HepG2 (cell line): ENCODE measurements at regions not wholly inside any gene's neighbourhood (a gene's known extent, or its start where the extent isn't known, plus 50 kb on each side); places are given as distances from the start of the nearest gene placed in this dataset.
A peak's percentile ranks its signal among the peaks of the same experiment; 100 is the strongest.

ENCODE experiments used
- BATF2 ChIP-seq: sonication (generic); formaldehyde crosslinking; IDR thresholded peaks from 2 replicates; pipeline ENCODE4 v1.8.0; 2022; ENCODE audit warnings: mild to moderate bottlenecking, missing genetic modification reagents, moderate library complexity
- ELF4 ChIP-seq: sonication (generic); formaldehyde crosslinking; IDR thresholded peaks from 2 replicates; pipeline ENCODE4 v1.5.0; 2020; ENCODE audit warnings: missing genetic modification reagents, mild to moderate bottlenecking, moderate library complexity, borderline replicate concordance
- FOSL1 ChIP-seq: sonication (generic); formaldehyde crosslinking; IDR thresholded peaks from 2 replicates; pipeline ENCODE4 v1.9.0; 2021; ENCODE audit warnings: missing genetic modification reagents, borderline replicate concordance
- FOSL2 ChIP-seq: sonication (generic); formaldehyde crosslinking; IDR thresholded peaks from 2 replicates; pipeline ENCODE4 v1.4.0; 2020; ENCODE audit warnings: missing genetic modification reagents
- KLF12 ChIP-seq: sonication (generic); formaldehyde crosslinking; IDR thresholded peaks from 2 replicates; pipeline ENCODE4 v1.4.0; 2020; ENCODE audit warnings: missing genetic modification reagents, borderline replicate concordance
- MEIS2 ChIP-seq: sonication (generic); formaldehyde crosslinking; IDR thresholded peaks from 2 replicates; pipeline ENCODE4 v1.9.0; 2021; ENCODE audit warnings: mild to moderate bottlenecking, missing genetic modification reagents
- NONO ChIP-seq, 2 experiments: fragments of 450-650 bp in 1 of 2; sonication (generic) in 1 of 2; formaldehyde crosslinking in 1 of 2; IDR thresholded peaks in 1 of 2; conservative IDR thresholded peaks in 1 of 2; 2 replicates each; pipeline versions ENCODE4 v1.6.1 to v1.8.0; 2017 to 2022; ENCODE audit warnings: mild to moderate bottlenecking in 1 of 2, missing genetic modification reagents in 1 of 2, moderate library complexity in 1 of 2
- RNF2 ChIP-seq: fragments of 450-650 bp; conservative IDR thresholded peaks from 2 replicates; pipeline ENCODE4 v1.6.1; 2016; ENCODE audit warnings: low read depth
- RXRA ChIP-seq: sonication (generic); formaldehyde crosslinking; IDR thresholded peaks from 2 replicates; pipeline ENCODE4 v1.5.1; 2020; ENCODE audit warnings: missing genetic modification reagents
- TP53 ChIP-seq: sonication (generic); formaldehyde crosslinking; conservative IDR thresholded peaks from 2 replicates; pipeline ENCODE4 v1.4.0; 2020; ENCODE audit warnings: missing genetic modification reagents
- ZBTB49 ChIP-seq: sonication (generic); formaldehyde crosslinking; IDR thresholded peaks from 2 replicates; pipeline ENCODE4 v1.4.0; 2020; ENCODE audit warnings: missing genetic modification reagents, borderline replicate concordance
- ZC3H4 ChIP-seq: sonication (generic); formaldehyde crosslinking; IDR thresholded peaks from 2 replicates; pipeline ENCODE4 v1.4.0; 2020; ENCODE audit warnings: missing genetic modification reagents, borderline replicate concordance
- ZFP36 ChIP-seq: fragments of 150-350 bp; IDR thresholded peaks from 2 replicates; pipeline ENCODE4 v1.6.1; 2018; ENCODE audit warnings: borderline replicate concordance, low read length, low read depth; ENCODE audit not compliant: partially characterized antibody
- ZIK1 ChIP-seq: sonication (generic); formaldehyde crosslinking; IDR thresholded peaks from 2 replicates; pipeline ENCODE4 v1.5.0; 2020; ENCODE audit warnings: mild to moderate bottlenecking, low read depth, missing genetic modification reagents, borderline replicate concordance
- ZNF503 ChIP-seq: sonication (generic); formaldehyde crosslinking; IDR thresholded peaks from 2 replicates; pipeline ENCODE4 v1.4.0; 2020; ENCODE audit warnings: missing genetic modification reagents
- ZNF562 ChIP-seq: sonication (generic); formaldehyde crosslinking; IDR thresholded peaks from 2 replicates; pipeline ENCODE4 v1.8.0; 2022; ENCODE audit warnings: missing genetic modification reagents, borderline replicate concordance
- ZNF614 ChIP-seq: IDR thresholded peaks from 2 replicates; pipeline ENCODE4 v1.6.1; 2018; ENCODE audit warnings: missing biosample characterization, missing genetic modification reagents, inconsistent platforms, borderline replicate concordance
- ZNF704 ChIP-seq: sonication (generic); formaldehyde crosslinking; IDR thresholded peaks from 2 replicates; pipeline ENCODE4 v1.8.1; 2023; ENCODE audit warnings: mild to moderate bottlenecking, inconsistent platforms, moderate library complexity, missing genetic modification reagents, borderline replicate concordance
- ZUFSP ChIP-seq: sonication (generic); formaldehyde crosslinking; IDR thresholded peaks from 2 replicates; pipeline ENCODE4 v1.9.0; 2021; ENCODE audit warnings: missing genetic modification reagents, mild to moderate bottlenecking, borderline replicate concordance

- no peak for TF ChIP-seq ZUFSP
- no peak for TF ChIP-seq RXRA (CRISPR knock-in tag)
- TF ChIP-seq KLF12 (CRISPR knock-in tag): no peak
- TF ChIP-seq NONO (IDR thresholded peaks at IDR 0.05): no peak
- TF ChIP-seq NONO (CRISPR knock-in tag; conservative IDR thresholded peaks at IDR 0.05): no peak
- TF ChIP-seq TP53 (CRISPR knock-in tag): no peak
- TF ChIP-seq ZNF704 (CRISPR knock-in tag): no peak
- TF ChIP-seq ZBTB49 (CRISPR knock-in tag): no peak
- 0 out of 2 replicates have a peak, but pooled peaks have one; percentile 40 for TF ChIP-seq MEIS2 (CRISPR knock-in tag)
- no peak for TF ChIP-seq ZIK1 (CRISPR knock-in tag)
- TF ChIP-seq RNF2: no peak
- no peak for TF ChIP-seq ZC3H4
- TF ChIP-seq ZNF562 (CRISPR knock-in tag): no peak
- TF ChIP-seq FOSL1 (CRISPR knock-in tag): peak; percentile 65; the same call in 1 of the 2 replicates
- no peak for TF ChIP-seq ELF4 (CRISPR knock-in tag)
- no peak for TF ChIP-seq BATF2
- TF ChIP-seq ZFP36: no peak
- no peak for TF ChIP-seq ZNF503 (CRISPR knock-in tag)
- no peak for TF ChIP-seq ZNF614 (CRISPR knock-in tag)
- TF ChIP-seq FOSL2: peak; percentile 90
These were observed 226.9 kb downstream of the VAPA start (continued) for GRCh38 chr18:10140461-10141282.
